HPDE6-E6E7 (cell line): ENCODE measurements at regions not wholly inside any gene's neighbourhood (a gene's known extent, or its start where the extent isn't known, plus 50 kb on each side); places are given as distances from the start of the nearest gene placed in this dataset.

Source experiments
- DNase-seq: peaks from one replicate; pipeline ENCODE4 v3.0.0; 2011; ENCODE audit warnings: missing footprints; ENCODE audit errors: extremely low spot score

GRCh38 chr13:109883181-109884180 is 97.1 kb upstream of the IRS2 start:
- DNase-seq: no peak

- no peak for DNase-seq
These were observed 95.7 kb upstream of the IRS2 start for GRCh38 chr13:109881961-109882558.

- no peak for DNase-seq
These were observed 95.0 kb upstream of the IRS2 start for GRCh38 chr13:109881347-109881725.

GRCh38 chr13:109880371-109881346 is 94.3 kb upstream of the IRS2 start:
- no peak for DNase-seq

- DNase-seq: no peak
These were observed 93.0 kb upstream of the IRS2 start for GRCh38 chr13:109879338-109879737.

- no peak for DNase-seq
These were observed 91.4 kb upstream of the IRS2 start for GRCh38 chr13:109877809-109878208.

GRCh38 chr13:109875746-109876145 is 89.4 kb upstream of the IRS2 start:
- DNase-seq: no peak

- DNase-seq: no peak
These were observed 88.4 kb upstream of the IRS2 start for GRCh38 chr13:109874484-109875454.

GRCh38 chr13:109873351-109874123 is 87.2 kb upstream of the IRS2 start:
- DNase-seq: no peak

GRCh38 chr13:109872864-109873263 is 86.5 kb upstream of the IRS2 start:
- DNase-seq: no peak

- peak; percentile 52 for DNase-seq
These were observed 84.5 kb upstream of the IRS2 start for GRCh38 chr13:109870696-109871370.

GRCh38 chr13:109870274-109870673 is 83.9 kb upstream of the IRS2 start:
- no peak for DNase-seq

GRCh38 chr13:109869312-109870237 is 83.2 kb upstream of the IRS2 start:
- no peak for DNase-seq

- peak; percentile 28 for DNase-seq
These were observed 82.4 kb upstream of the IRS2 start for GRCh38 chr13:109868578-109869311.

- no peak for DNase-seq
These were observed 81.4 kb upstream of the IRS2 start for GRCh38 chr13:109867766-109868165.

GRCh38 chr13:109862627-109863026 is 76.2 kb upstream of the IRS2 start:
- peak; percentile 66 for DNase-seq

- no peak for DNase-seq
These were observed 73.5 kb upstream of the IRS2 start for GRCh38 chr13:109859898-109860297.
